K562 (cell line): ENCODE measurements at regions not wholly inside any gene's neighbourhood (a gene's known extent, or its start where the extent isn't known, plus 50 kb on each side); places are given as distances from the start of the nearest gene placed in this dataset.

Source experiments
- ARID2 ChIP-seq: fragments of 450-650 bp; IDR thresholded peaks from 2 replicates; pipeline ENCODE4 v1.6.1; 2017; ENCODE audit warnings: antibody characterized with exemption, mild to moderate bottlenecking
- BRCA1 ChIP-seq, 2 experiments: fragments of 450-650 bp in 1 of 2; sonication (generic) in 1 of 2; formaldehyde crosslinking in 1 of 2; IDR thresholded peaks; 2 replicates each; pipeline versions ENCODE4 v1.5.0 to v1.6.1; 2017 to 2020; ENCODE audit warnings: mild to moderate bottlenecking in 1 of 2, missing genetic modification reagents in 1 of 2
- CBX8 ChIP-seq: fragments of 200-600 bp; sonication (generic); IDR thresholded peaks from 2 replicates; pipeline ENCODE4 v1.6.1; 2012; ENCODE audit warnings: borderline replicate concordance, mixed run types, low read depth, mild to moderate bottlenecking, moderate library complexity, mixed read lengths, low read length, control low read depth, inconsistent platforms; ENCODE audit not compliant: poor library complexity, severe bottlenecking; ENCODE audit errors: extremely low read depth
- ESRRA ChIP-seq: fragments of 450-650 bp; IDR thresholded peaks from 2 replicates; pipeline ENCODE4 v1.6.1; 2014; ENCODE audit warnings: low read depth, mild to moderate bottlenecking, moderate library complexity, borderline replicate concordance
- FOXA3 ChIP-seq, 2 experiments: fragments of 450-650 bp in 1 of 2; sonication (generic) in 1 of 2; formaldehyde crosslinking; IDR thresholded peaks in 1 of 2; conservative IDR thresholded peaks in 1 of 2; 2 replicates each; pipeline versions ENCODE4 v1.4.0 to v1.8.0; 2020 to 2022; ENCODE audit warnings: mild to moderate bottlenecking in 2 of 2, missing genetic modification reagents in 1 of 2
- GABPA ChIP-seq: fragments of 200-800 bp; sonication (Bioruptor generic); conservative IDR thresholded peaks from 2 replicates; pipeline ENCODE4 v1.6.1; 2016; ENCODE audit warnings: low read depth, missing genetic modification characterization, missing compliant biosample characterization
- HLTF ChIP-seq: fragments of 450-650 bp; IDR thresholded peaks from 2 replicates; pipeline ENCODE4 v1.6.1; 2016
- MECOM ChIP-seq: fragments of 250-450 bp; sonication (Bioruptor Pico); IDR thresholded peaks from 2 replicates; pipeline ENCODE4 v1.8.0; 2022; ENCODE audit warnings: inconsistent platforms
- MED1 ChIP-seq: sonication (generic); formaldehyde crosslinking; IDR thresholded peaks from 2 replicates; pipeline ENCODE4 v1.8.1; 2023; ENCODE audit warnings: missing genetic modification reagents, borderline replicate concordance
- MYBL2 ChIP-seq, 2 experiments: fragments of 450-650 bp in 1 of 2; sonication (generic) in 1 of 2; formaldehyde crosslinking in 1 of 2; IDR thresholded peaks; 2 replicates each; pipeline versions ENCODE4 v1.6.1 to v1.8.1; 2017 to 2022; ENCODE audit warnings: borderline replicate concordance in 1 of 2, inconsistent platforms in 1 of 2, low read depth in 1 of 2, mild to moderate bottlenecking in 1 of 2, missing genetic modification reagents in 1 of 2, moderate library complexity in 1 of 2
- RUNX1 ChIP-seq: sonication (generic); IDR thresholded peaks from 2 replicates; pipeline ENCODE4 v1.6.1; 2016; ENCODE audit warnings: antibody characterized with exemption, low read depth
- ZNF224 ChIP-seq: sonication (generic); formaldehyde crosslinking; IDR thresholded peaks from 2 replicates; pipeline ENCODE4 v1.8.0; 2022; ENCODE audit warnings: mild to moderate bottlenecking, missing genetic modification reagents
- ZNF717 ChIP-seq: fragments of 250-450 bp; sonication (Bioruptor Pico); IDR thresholded peaks from 2 replicates; pipeline ENCODE4 v1.5.0; 2021
- ZNF77 ChIP-seq: fragments of 250-450 bp; sonication (Bioruptor Pico); IDR thresholded peaks from 2 replicates; pipeline ENCODE4 v1.5.0; 2020
- TF ChIP-seq, protein P1 (sequence below): fragments of 450-650 bp; formaldehyde crosslinking; IDR thresholded peaks from 2 replicates; pipeline ENCODE4 v1.4.0; 2020; ENCODE audit warnings: mild to moderate bottlenecking, moderate library complexity
- TF ChIP-seq, protein P2 (sequence below): IDR thresholded peaks from 3 replicates; pipeline ENCODE4 v1.6.1; 2011; ENCODE audit warnings: borderline replicate concordance, mild to moderate bottlenecking, moderate library complexity; ENCODE audit not compliant: insufficient read length; ENCODE audit errors: extremely low read depth
- TF ChIP-seq, protein P3 (sequence below): sonication (generic); formaldehyde crosslinking; IDR thresholded peaks from 2 replicates; pipeline ENCODE4 v1.8.0; 2022; ENCODE audit warnings: mild to moderate bottlenecking, missing genetic modification reagents

DNA sequence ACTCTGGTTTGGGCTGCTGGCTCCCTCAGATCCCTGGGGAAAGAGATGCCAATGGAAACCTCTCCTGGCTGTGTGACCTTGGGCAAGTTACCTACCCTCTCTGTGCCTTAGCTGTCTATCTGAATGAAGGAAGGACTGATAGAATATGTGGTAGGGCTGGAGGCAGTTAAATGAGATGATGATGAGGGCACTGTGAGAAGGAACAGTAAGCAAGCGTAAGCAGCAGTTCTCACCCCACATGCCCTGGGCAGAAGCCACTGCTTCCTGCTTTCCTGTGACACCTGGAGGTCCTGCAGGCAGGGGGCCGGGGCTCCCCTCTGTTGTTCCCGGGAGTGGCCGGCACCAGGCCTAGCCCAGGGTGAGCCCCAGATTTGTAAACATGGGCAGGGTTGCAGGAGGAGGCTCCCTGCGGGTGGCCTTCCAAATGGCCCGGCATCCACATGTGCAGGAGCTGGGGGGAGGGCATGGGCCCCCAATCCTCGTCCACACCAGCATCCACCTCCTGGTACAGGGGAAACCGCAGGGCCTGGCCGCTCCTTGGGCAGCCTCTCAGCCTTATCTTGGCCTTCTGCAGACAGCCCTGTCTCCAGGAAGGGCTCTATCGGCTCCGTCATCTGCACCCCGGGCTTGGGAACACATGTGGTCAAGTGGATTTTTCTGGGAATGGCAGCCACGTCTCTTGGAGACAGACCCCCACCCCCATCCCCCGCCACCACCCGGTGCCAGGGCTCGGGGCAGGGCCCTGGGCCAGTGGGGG lies 235.6 kb upstream of the GSE1 start (continued):
- TF ChIP-seq, protein P1, sequence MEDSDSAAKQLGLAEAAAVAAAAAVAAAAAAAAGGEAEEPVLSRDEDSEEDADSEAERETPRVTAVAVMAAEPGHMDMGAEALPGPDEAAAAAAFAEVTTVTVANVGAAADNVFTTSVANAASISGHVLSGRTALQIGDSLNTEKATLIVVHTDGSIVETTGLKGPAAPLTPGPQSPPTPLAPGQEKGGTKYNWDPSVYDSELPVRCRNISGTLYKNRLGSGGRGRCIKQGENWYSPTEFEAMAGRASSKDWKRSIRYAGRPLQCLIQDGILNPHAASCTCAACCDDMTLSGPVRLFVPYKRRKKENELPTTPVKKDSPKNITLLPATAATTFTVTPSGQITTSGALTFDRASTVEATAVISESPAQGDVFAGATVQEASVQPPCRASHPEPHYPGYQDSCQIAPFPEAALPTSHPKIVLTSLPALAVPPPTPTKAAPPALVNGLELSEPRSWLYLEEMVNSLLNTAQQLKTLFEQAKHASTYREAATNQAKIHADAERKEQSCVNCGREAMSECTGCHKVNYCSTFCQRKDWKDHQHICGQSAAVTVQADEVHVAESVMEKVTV (CRISPR knock-in tag): no peak
- TF ChIP-seq MYBL2 (IDR thresholded peaks at IDR 0.05; ENCODE audit: low read depth) (no peak), MYBL2 (CRISPR knock-in tag; IDR thresholded peaks at IDR 0.05; ENCODE audit: borderline replicate concordance) (no peak), ZNF717 (CRISPR knock-in tag) (no peak), FOXA3 (CRISPR knock-in tag; conservative IDR thresholded peaks at IDR 0.05 in 1 of 2, IDR thresholded peaks at IDR 0.05 in 1 of 2) (peak; percentile 52 to 53; a peak in 2 of 4 replicates), RUNX1 (peak; percentile 78), ZNF77 (CRISPR knock-in tag) (no peak), GABPA (tag) (no peak), ZNF224 (CRISPR knock-in tag) (no peak), ARID2 (no peak), CBX8 (no peak), ESRRA (peak; percentile 85; the same call in 1 of the 2 replicates), BRCA1 (IDR thresholded peaks at IDR 0.05) (no peak), BRCA1 (CRISPR knock-in tag; IDR thresholded peaks at IDR 0.05) (no peak), MECOM (CRISPR knock-in tag) (peak; percentile 45; the same call in 1 of the 2 replicates), HLTF (no peak), MED1 (no peak)
- TF ChIP-seq, protein P2, sequence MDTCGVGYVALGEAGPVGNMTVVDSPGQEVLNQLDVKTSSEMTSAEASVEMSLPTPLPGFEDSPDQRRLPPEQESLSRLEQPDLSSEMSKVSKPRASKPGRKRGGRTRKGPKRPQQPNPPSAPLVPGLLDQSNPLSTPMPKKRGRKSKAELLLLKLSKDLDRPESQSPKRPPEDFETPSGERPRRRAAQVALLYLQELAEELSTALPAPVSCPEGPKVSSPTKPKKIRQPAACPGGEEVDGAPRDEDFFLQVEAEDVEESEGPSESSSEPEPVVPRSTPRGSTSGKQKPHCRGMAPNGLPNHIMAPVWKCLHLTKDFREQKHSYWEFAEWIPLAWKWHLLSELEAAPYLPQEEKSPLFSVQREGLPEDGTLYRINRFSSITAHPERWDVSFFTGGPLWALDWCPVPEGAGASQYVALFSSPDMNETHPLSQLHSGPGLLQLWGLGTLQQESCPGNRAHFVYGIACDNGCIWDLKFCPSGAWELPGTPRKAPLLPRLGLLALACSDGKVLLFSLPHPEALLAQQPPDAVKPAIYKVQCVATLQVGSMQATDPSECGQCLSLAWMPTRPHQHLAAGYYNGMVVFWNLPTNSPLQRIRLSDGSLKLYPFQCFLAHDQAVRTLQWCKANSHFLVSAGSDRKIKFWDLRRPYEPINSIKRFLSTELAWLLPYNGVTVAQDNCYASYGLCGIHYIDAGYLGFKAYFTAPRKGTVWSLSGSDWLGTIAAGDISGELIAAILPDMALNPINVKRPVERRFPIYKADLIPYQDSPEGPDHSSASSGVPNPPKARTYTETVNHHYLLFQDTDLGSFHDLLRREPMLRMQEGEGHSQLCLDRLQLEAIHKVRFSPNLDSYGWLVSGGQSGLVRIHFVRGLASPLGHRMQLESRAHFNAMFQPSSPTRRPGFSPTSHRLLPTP: no peak
- TF ChIP-seq, protein P3, sequence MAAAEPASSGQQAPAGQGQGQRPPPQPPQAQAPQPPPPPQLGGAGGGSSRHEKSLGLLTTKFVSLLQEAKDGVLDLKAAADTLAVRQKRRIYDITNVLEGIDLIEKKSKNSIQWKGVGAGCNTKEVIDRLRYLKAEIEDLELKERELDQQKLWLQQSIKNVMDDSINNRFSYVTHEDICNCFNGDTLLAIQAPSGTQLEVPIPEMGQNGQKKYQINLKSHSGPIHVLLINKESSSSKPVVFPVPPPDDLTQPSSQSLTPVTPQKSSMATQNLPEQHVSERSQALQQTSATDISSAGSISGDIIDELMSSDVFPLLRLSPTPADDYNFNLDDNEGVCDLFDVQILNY (CRISPR knock-in tag): no peak
